B cell (primary cell): ENCODE measurements at regions not wholly inside any gene's neighbourhood (a gene's known extent, or its start where the extent isn't known, plus 50 kb on each side); places are given as distances from the start of the nearest gene placed in this dataset.

Source experiments
- ATAC-seq: fragments of 200-7000 bp; cut with Tn5 transposase; one replicate; pipeline ENCODE4 v1.10.0; 2021; ENCODE audit warnings: low read depth, mild to moderate bottlenecking, moderate number of reproducible peaks, moderate library complexity
- CTCF ChIA-PET: fragments of 350-600 bp; sonication (Branson Sonifier 250); formaldehyde crosslinking; loops from one replicate; lab custom pipeline; 2021; ENCODE audit warnings: antibody characterized with exemption, inconsistent platforms; lab: Charles Lee
- POLR2A ChIA-PET: fragments of 350-600 bp; sonication (Branson Sonifier 250); formaldehyde crosslinking; loops from one replicate; lab custom pipeline; 2021; ENCODE audit warnings: antibody characterized with exemption; lab: Charles Lee
- DNase-seq: peaks from one replicate; pipeline ENCODE4 v3.0.0; 2013
- H2AFZ ChIP-seq: 2 replicates; pipeline ENCODE4 v1.6.1; 2012; ENCODE audit warnings: mild to moderate bottlenecking, low read depth, low read length; ENCODE audit not compliant: insufficient read depth, poor library complexity, severe bottlenecking
- H3K27ac ChIP-seq, 2 donors: 1 replicate in 1 of 2; 2 replicates in 1 of 2; pipeline ENCODE4 v1.5.1; 2012 to 2013; ENCODE audit warnings: low read length in 2 of 2, mild to moderate bottlenecking in 2 of 2, moderate library complexity in 1 of 2
- H3K27me3 ChIP-seq, 4 experiments: fragments of 200-600 bp in 1 of 4; sonication (generic) in 1 of 4; replicated peaks in 1 of 4; 1 replicate in 2 of 4; 2 replicates in 2 of 4; pipeline versions ENCODE4 v1.6.1 to v1.7.0; 2013 to 2016; ENCODE audit warnings: low read length in 3 of 4, mild to moderate bottlenecking in 2 of 4, mixed read lengths in 1 of 4, moderate library complexity in 1 of 4; ENCODE audit not compliant: insufficient read depth in 4 of 4, control insufficient read depth in 3 of 4; ENCODE audit errors: control extremely low read depth in 1 of 4
- H3K36me3 ChIP-seq, 2 experiments: replicated peaks in 1 of 2; 1 replicate in 1 of 2; 2 replicates in 1 of 2; pipeline versions ENCODE4 v1.6.1 to v1.7.1; 2013; ENCODE audit warnings: low read length in 1 of 2; ENCODE audit not compliant: insufficient read depth in 2 of 2, control insufficient read depth in 1 of 2; ENCODE audit errors: control extremely low read depth in 1 of 2, extremely low read depth in 1 of 2
- H3K4me1 ChIP-seq, 2 donors: fragments of 200-600 bp in 1 of 2; sonication (generic) in 1 of 2; 1 replicate in 1 of 2; 2 replicates in 1 of 2; pipeline versions ENCODE4 v1.5.1 to v1.6.1; 2013 to 2017; ENCODE audit warnings: low read length in 2 of 2; ENCODE audit not compliant: control insufficient read depth in 2 of 2, insufficient read depth in 2 of 2
- H3K4me2 ChIP-seq: replicated peaks from 2 replicates; pipeline ENCODE3; 2012; ENCODE audit warnings: mild to moderate bottlenecking, low read depth, low read length; ENCODE audit not compliant: poor library complexity, severe bottlenecking
- H3K4me3 ChIP-seq, 5 experiments: fragments of 200-600 bp in 1 of 5; sonication (generic) in 1 of 5; 1 replicate in 3 of 5; 2 replicates in 2 of 5; pipeline versions ENCODE4 v1.5.1 to v1.7.0; 2011 to 2016; ENCODE audit warnings: low read length in 4 of 5, mild to moderate bottlenecking in 4 of 5, low read depth in 2 of 5, control low read depth in 1 of 5, moderate library complexity in 1 of 5; ENCODE audit not compliant: insufficient read depth in 1 of 5; ENCODE audit errors: control extremely low read depth in 1 of 5, extremely low read depth in 1 of 5
- H3K79me2 ChIP-seq: fragments of 200-600 bp; sonication (generic); one replicate; pipeline ENCODE4 v1.6.0; 2016; ENCODE audit warnings: low read length; ENCODE audit not compliant: control insufficient read depth, insufficient read depth
- H3K9ac ChIP-seq: fragments of 200-600 bp; sonication (generic); 2 replicates; pipeline ENCODE4 v1.6.1; 2017; ENCODE audit warnings: mild to moderate bottlenecking, low read length, moderate library complexity
- H3K9me3 ChIP-seq, 3 donors: one replicate each; pipeline versions ENCODE4 v1.6.1 to v1.7.1; 2013; ENCODE audit warnings: low read length in 2 of 3; ENCODE audit not compliant: control insufficient read depth in 2 of 3, insufficient read depth in 1 of 3; ENCODE audit errors: control extremely low read depth in 1 of 3
- H4K20me1 ChIP-seq: 2 replicates; pipeline ENCODE4 v1.6.0; 2012; ENCODE audit warnings: mild to moderate bottlenecking, low read length; ENCODE audit not compliant: insufficient read depth, control insufficient read depth, poor library complexity, severe bottlenecking
- H3K27ac Mint-ChIP-seq: one replicate; pipeline ENCODE4 v1.8.0; 2021; ENCODE audit warnings: mixed read lengths
- H3K27me3 Mint-ChIP-seq: one replicate; pipeline ENCODE4 v1.8.0; 2021; ENCODE audit warnings: mixed read lengths
- H3K4me1 Mint-ChIP-seq: one replicate; pipeline ENCODE4 v1.8.0; 2021; ENCODE audit warnings: mixed read lengths
- H3K4me3 Mint-ChIP-seq: one replicate; pipeline ENCODE4 v1.8.0; 2021; ENCODE audit warnings: mixed read lengths
- H3K9me3 Mint-ChIP-seq: one replicate; pipeline ENCODE4 v1.8.0; 2022; ENCODE audit warnings: mixed read lengths; ENCODE audit not compliant: insufficient read depth
- EZH2 ChIP-seq: IDR thresholded peaks from 2 replicates; pipeline ENCODE4 v1.6.1; 2012; ENCODE audit warnings: borderline replicate concordance, low read depth, mild to moderate bottlenecking, moderate library complexity, low read length; ENCODE audit not compliant: insufficient read depth, poor library complexity, severe bottlenecking
- WGBS: methylation state at CpG from one replicate; pipeline ENCODE4 v1.1.5; 2013; ENCODE audit warnings: missing lambda C conversion rate; ENCODE audit not compliant: insufficient coverage; 5-methylcytosine and 5-hydroxymethylcytosine counted together
- intact Hi-C: fragments of 100-400 bp; cut with micrococcal nuclease; formaldehyde crosslinking; loops from one replicate; pipeline ENCODE4 v1.10.0; 2022
- TF ChIP-seq, protein P1 (sequence below): fragments of 200-600 bp; IDR thresholded peaks from one replicate; pipeline ENCODE4 v1.8.0; 2022; ENCODE audit warnings: antibody characterized with exemption, mild to moderate bottlenecking

GRCh38 chr10:27601503-27601902 lies 97.4 kb downstream of the RAB18 start:
- Histone ChIP-seq H3K9me3 (peaks cover 0 to 1% (median 0%) of the 10 kb centered on the region in 3 donors), H3K79me2 (no peaks in the 10 kb centered on the region), H2AFZ (no peak overlapping the region), H3K4me3 (no peak overlapping the region), H3K4me2 (no peak overlapping the region), H3K4me1 (no peaks in the 10 kb centered on the region), H4K20me1 (no peaks in the 10 kb centered on the region), H3K27me3 (no peaks in the 10 kb centered on the region), H3K36me3 (no peaks in the 10 kb centered on the region), H3K27ac (no peak overlapping the region), H3K9ac (no peak overlapping the region)
- no peak for DNase-seq
- H3K27ac Mint-ChIP-seq = no peak overlapping the region
- ChIA-PET CTCF (no interaction called here), POLR2A (no interaction called here)
- no peaks in the 10 kb centered on the region for H3K4me1 Mint-ChIP-seq
- H3K9me3 Mint-ChIP-seq = no peaks in the 10 kb centered on the region
- H3K4me3 Mint-ChIP-seq = no peak overlapping the region
- intact Hi-C loops = no loop called here
- TF ChIP-seq, protein P1, sequence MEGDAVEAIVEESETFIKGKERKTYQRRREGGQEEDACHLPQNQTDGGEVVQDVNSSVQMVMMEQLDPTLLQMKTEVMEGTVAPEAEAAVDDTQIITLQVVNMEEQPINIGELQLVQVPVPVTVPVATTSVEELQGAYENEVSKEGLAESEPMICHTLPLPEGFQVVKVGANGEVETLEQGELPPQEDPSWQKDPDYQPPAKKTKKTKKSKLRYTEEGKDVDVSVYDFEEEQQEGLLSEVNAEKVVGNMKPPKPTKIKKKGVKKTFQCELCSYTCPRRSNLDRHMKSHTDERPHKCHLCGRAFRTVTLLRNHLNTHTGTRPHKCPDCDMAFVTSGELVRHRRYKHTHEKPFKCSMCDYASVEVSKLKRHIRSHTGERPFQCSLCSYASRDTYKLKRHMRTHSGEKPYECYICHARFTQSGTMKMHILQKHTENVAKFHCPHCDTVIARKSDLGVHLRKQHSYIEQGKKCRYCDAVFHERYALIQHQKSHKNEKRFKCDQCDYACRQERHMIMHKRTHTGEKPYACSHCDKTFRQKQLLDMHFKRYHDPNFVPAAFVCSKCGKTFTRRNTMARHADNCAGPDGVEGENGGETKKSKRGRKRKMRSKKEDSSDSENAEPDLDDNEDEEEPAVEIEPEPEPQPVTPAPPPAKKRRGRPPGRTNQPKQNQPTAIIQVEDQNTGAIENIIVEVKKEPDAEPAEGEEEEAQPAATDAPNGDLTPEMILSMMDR = no peak
- no peak for TF ChIP-seq EZH2
- peaks cover 13% of the 10 kb centered on the region for H3K27me3 Mint-ChIP-seq
- ATAC-seq = no peak
- 100% methylated on average over 2 of the region's 5 CpGs for WGBS

DNA sequence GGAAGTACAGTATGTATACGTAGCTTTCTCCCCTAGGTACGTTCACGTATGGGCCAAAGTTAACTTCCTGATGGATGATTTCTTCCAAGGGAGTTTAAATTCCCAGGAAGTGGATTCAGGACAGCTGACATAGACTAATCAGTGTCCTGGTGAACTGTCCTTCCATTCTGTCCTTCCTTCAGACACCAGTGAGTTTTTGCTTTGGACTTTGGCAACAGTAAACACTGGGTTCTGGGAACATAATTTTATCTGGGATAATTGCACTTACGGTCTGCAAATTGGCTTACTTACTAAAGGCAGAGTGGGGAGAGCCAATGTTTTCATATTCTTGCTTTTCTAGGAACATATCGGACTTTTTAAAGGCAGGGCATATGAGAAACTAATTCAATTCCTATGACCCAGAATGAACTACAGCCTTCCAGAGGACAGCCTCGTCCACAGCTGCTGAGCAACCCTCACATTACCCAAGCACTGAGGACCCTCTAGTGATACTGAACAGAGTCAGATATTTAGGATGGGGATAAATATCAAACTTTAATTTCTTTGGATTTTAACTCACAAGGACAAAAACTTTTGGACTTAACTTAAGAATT lies 97.9 kb downstream of the RAB18 start:
- Histone ChIP-seq H3K9ac (no peak overlapping the region), H4K20me1 (no peaks in the 10 kb centered on the region), H3K9me3 (peaks cover 0 to 1% (median 0%) of the 10 kb centered on the region in 3 donors), H3K27ac (no peak overlapping the region), H3K4me1 (no peaks in the 10 kb centered on the region), H3K27me3 (no peaks in the 10 kb centered on the region), H3K79me2 (no peaks in the 10 kb centered on the region), H3K4me2 (no peak overlapping the region), H2AFZ (no peak overlapping the region), H3K36me3 (no peaks in the 10 kb centered on the region), H3K4me3 (no peak overlapping the region)
- CTCF ChIA-PET = no interaction called here
- POLR2A ChIA-PET = no interaction called here
- intact Hi-C loops = no loop called here
- Mint-ChIP-seq H3K4me1 (no peaks in the 10 kb centered on the region), H3K9me3 (no peaks in the 10 kb centered on the region), H3K27me3 (peaks cover 16% of the 10 kb centered on the region), H3K4me3 (no peak overlapping the region), H3K27ac (no peak overlapping the region)
- no peak for TF ChIP-seq EZH2
- TF ChIP-seq, protein P1 = no peak
- DNase-seq (no peak), ATAC-seq (no peak)
- 100% methylated on average over 2 of the region's 6 CpGs for WGBS
